Activated CD8-positive, alpha-beta T cell treated with anti-CD3 and anti-CD28 coated beads for 36 hours (primary cell): ENCODE measurements at regions not wholly inside any gene's neighbourhood (a gene's known extent, or its start where the extent isn't known, plus 50 kb on each side); places are given as distances from the start of the nearest gene placed in this dataset.

Experiments
- ATAC-seq: fragments of 200-7000 bp; cut with Tn5 transposase; one replicate; pipeline ENCODE4 v1.10.0; 2021; ENCODE audit warnings: mild to moderate bottlenecking, moderate library complexity
- CTCF ChIA-PET: fragments of 350-600 bp; sonication (Branson Sonifier 250); formaldehyde crosslinking; loops from one replicate; lab custom pipeline; 2021; ENCODE audit warnings: antibody characterized with exemption; lab: Charles Lee
- POLR2A ChIA-PET: fragments of 350-600 bp; sonication (Branson Sonifier 250); formaldehyde crosslinking; loops from one replicate; lab custom pipeline; 2021; ENCODE audit warnings: antibody characterized with exemption; lab: Charles Lee
- DNase-seq: peaks from one replicate; pipeline ENCODE4 v3.0.0-alpha.2; 2020
- H3K27ac Mint-ChIP-seq: one replicate; pipeline ENCODE4 v1.8.0; 2021; ENCODE audit warnings: mild to moderate bottlenecking, mixed read lengths
- H3K27me3 Mint-ChIP-seq: one replicate; pipeline ENCODE4 v1.8.0; 2021; ENCODE audit warnings: mixed read lengths
- H3K36me3 Mint-ChIP-seq: one replicate; pipeline ENCODE4 v1.8.0; 2021; ENCODE audit warnings: low read depth, mixed read lengths
- H3K4me1 Mint-ChIP-seq: one replicate; pipeline ENCODE4 v1.8.0; 2021; ENCODE audit warnings: low read depth, mixed read lengths
- H3K4me3 Mint-ChIP-seq: one replicate; pipeline ENCODE4 v1.8.0; 2021; ENCODE audit warnings: mild to moderate bottlenecking, moderate library complexity, mixed read lengths
- H3K9me3 Mint-ChIP-seq: one replicate; pipeline ENCODE4 v1.8.0; 2021; ENCODE audit warnings: mixed read lengths
- CTCF ChIP-seq: fragments of 200-600 bp; IDR thresholded peaks from one replicate; pipeline ENCODE4 v1.8.0; 2022; ENCODE audit warnings: antibody characterized with exemption, mild to moderate bottlenecking
- intact Hi-C: fragments of 100-400 bp; cut with micrococcal nuclease; formaldehyde crosslinking; loops from one replicate; pipeline ENCODE4 v1.10.0; 2022

- Mint-ChIP-seq H3K4me3 (no peak overlapping the region), H3K27me3 (peaks cover 3% of the 10 kb centered on the region), H3K27ac (no peak overlapping the region), H3K9me3 (no peaks in the 10 kb centered on the region), H3K36me3 (no peaks in the 10 kb centered on the region), H3K4me1 (peaks cover 34% of the 10 kb centered on the region)
- intact Hi-C loops, result no loop called here
- no peak for TF ChIP-seq CTCF
- DNase-seq (no peak), ATAC-seq (no peak)
- ChIA-PET POLR2A (no interaction called here), CTCF (no interaction called here)
Observed at GRCh38 chr4:78665216-78665770, 110.9 kb upstream of the BMP2K start.

- Mint-ChIP-seq H3K4me1 (peaks cover 27% of the 10 kb centered on the region), H3K36me3 (no peaks in the 10 kb centered on the region), H3K4me3 (no peak overlapping the region), H3K27ac (no peak overlapping the region), H3K9me3 (no peaks in the 10 kb centered on the region), H3K27me3 (peaks cover 3% of the 10 kb centered on the region)
- ChIA-PET POLR2A (no interaction called here), CTCF (interaction anchor here (1.3 kb wide), 1 partner anchor 10 kb away, joined by 4 read pairs; no protein-coding TSS in a partner anchor)
- no peak for TF ChIP-seq CTCF
- intact Hi-C loops, result no loop called here
- DNase-seq (no peak), ATAC-seq (no peak)
Observed at GRCh38 chr4:78666830-78667258, 109.3 kb upstream of the BMP2K start.

GRCh38 chr4:78667325-78667724 is 108.8 kb upstream of the BMP2K start:
- CTCF ChIA-PET, result interaction anchor here (1.2 to 2.0 kb wide), 3 partner anchors 10 to 23 kb away, joined by 3 to 5 read pairs (median 4); no protein-coding TSS in a partner anchor
- POLR2A ChIA-PET, result no interaction called here
- DNase-seq (no peak), ATAC-seq (no peak)
- no peak overlapping the region for H3K4me3 Mint-ChIP-seq
- H3K27ac Mint-ChIP-seq, result no peak overlapping the region
- TF ChIP-seq CTCF, result no peak
- no peaks in the 10 kb centered on the region for H3K36me3 Mint-ChIP-seq
- H3K9me3 Mint-ChIP-seq, result no peaks in the 10 kb centered on the region
- peaks cover 22% of the 10 kb centered on the region for H3K4me1 Mint-ChIP-seq
- peaks cover 3% of the 10 kb centered on the region for H3K27me3 Mint-ChIP-seq
- intact Hi-C loops, result no loop called here

- ChIA-PET CTCF (interaction anchor here (1.2 to 2.0 kb wide), 4 partner anchors 10 to 25 kb away, joined by 3 to 6 read pairs (median 4); no protein-coding TSS in a partner anchor), POLR2A (no interaction called here)
- Mint-ChIP-seq H3K4me3 (no peak overlapping the region), H3K4me1 (peaks cover 19% of the 10 kb centered on the region), H3K36me3 (no peaks in the 10 kb centered on the region), H3K27ac (no peak overlapping the region), H3K9me3 (no peaks in the 10 kb centered on the region), H3K27me3 (peaks cover 2% of the 10 kb centered on the region)
- TF ChIP-seq CTCF, result no peak
- intact Hi-C loops, result no loop called here
- ATAC-seq, result no peak
- DNase-seq, result no peak
Observed at GRCh38 chr4:78667764-78668163, 108.4 kb upstream of the BMP2K start.

GRCh38 chr4:78669453-78669852 is 106.7 kb upstream of the BMP2K start:
- ATAC-seq (no peak), DNase-seq (no peak)
- no peaks in the 10 kb centered on the region for H3K9me3 Mint-ChIP-seq
- TF ChIP-seq CTCF, result no peak
- CTCF ChIA-PET, result interaction anchor here (1.2 to 2.3 kb wide), 3 partner anchors 8 to 27 kb away, joined by 4 to 8 read pairs (median 6); no protein-coding TSS in a partner anchor
- peaks cover 12% of the 10 kb centered on the region for H3K4me1 Mint-ChIP-seq
- no peak overlapping the region for H3K4me3 Mint-ChIP-seq
- no peaks in the 10 kb centered on the region for H3K36me3 Mint-ChIP-seq
- no peaks in the 10 kb centered on the region for H3K27me3 Mint-ChIP-seq
- no peak overlapping the region for H3K27ac Mint-ChIP-seq
- POLR2A ChIA-PET, result interaction anchor here (0.6 kb wide), 1 partner anchor 18 kb away, joined by 4 read pairs; no protein-coding TSS in a partner anchor
- intact Hi-C loops, result no loop called here
